ENCODE measurements at regions not wholly inside any gene's neighbourhood (a gene's known extent, or its start where the extent isn't known, plus 50 kb on each side); places are given as distances from the start of the nearest gene placed in this dataset.

GRCh38 chr2:220452561-220452960 is 825.1 kb downstream of the SLC4A3 start:
- Histone ChIP-seq H3K27me3 (no peaks in the 10 kb centered on the region), H3K4me3 (no peak overlapping the region), H3K4me1 (no peaks in the 10 kb centered on the region), H3K27ac (no peak overlapping the region), H3K9me3 (no peaks in the 10 kb centered on the region), H3K36me3 (no peaks in the 10 kb centered on the region)
- DNase-seq (ENCODE audit: low spot score in 2 of 2), result no peak
- no peak for TF ChIP-seq POLR2A (IDR thresholded peaks at IDR 0.05)
- intact Hi-C loops (cut with DNase I; ENCODE audit: low total_unique reads), result no loop called here

GRCh38 chr2:220455351-220455990 is 828.0 kb downstream of the SLC4A3 start:
- Histone ChIP-seq H3K27ac (no peak overlapping the region), H3K9me3 (no peaks in the 10 kb centered on the region), H3K4me3 (no peak overlapping the region), H3K4me1 (no peaks in the 10 kb centered on the region), H3K27me3 (no peaks in the 10 kb centered on the region), H3K36me3 (no peaks in the 10 kb centered on the region)
- intact Hi-C loops (cut with DNase I; ENCODE audit: low total_unique reads), result no loop called here
- TF ChIP-seq POLR2A (IDR thresholded peaks at IDR 0.05) (no peak), CTCF (IDR thresholded peaks at IDR 0.05) (no peak), POLR2AphosphoS5 (IDR thresholded peaks at IDR 0.05) (no peak)
- DNase-seq (ENCODE audit: low spot score in 2 of 2), result no peak

- H3K4me3 ChIP-seq, result no peak overlapping the region
- no peaks in the 10 kb centered on the region for H3K27me3 ChIP-seq
- no peaks in the 10 kb centered on the region for H3K4me1 ChIP-seq
- H3K27ac ChIP-seq, result no peak overlapping the region
- intact Hi-C loops (cut with DNase I; ENCODE audit: low total_unique reads), result no loop called here
- no peaks in the 10 kb centered on the region for H3K9me3 ChIP-seq
- TF ChIP-seq POLR2AphosphoS5 (IDR thresholded peaks at IDR 0.05), result no peak
- TF ChIP-seq POLR2A (IDR thresholded peaks at IDR 0.05), result no peak
- no peak for TF ChIP-seq CTCF (IDR thresholded peaks at IDR 0.05)
- no peaks in the 10 kb centered on the region for H3K36me3 ChIP-seq
- DNase-seq (ENCODE audit: low spot score in 2 of 2), result no peak
Measured at GRCh38 chr2:220458051-220458450, 830.6 kb downstream of the SLC4A3 start.

- no peak for DNase-seq (ENCODE audit: low spot score in 2 of 2)
- no peak overlapping the region for H3K4me3 ChIP-seq
- H3K9me3 ChIP-seq, result no peaks in the 10 kb centered on the region
- no peaks in the 10 kb centered on the region for H3K27me3 ChIP-seq
- no peaks in the 10 kb centered on the region for H3K36me3 ChIP-seq
- H3K4me1 ChIP-seq, result no peaks in the 10 kb centered on the region
- TF ChIP-seq CTCF (IDR thresholded peaks at IDR 0.05) (no peak), POLR2A (IDR thresholded peaks at IDR 0.05) (no peak), POLR2AphosphoS5 (IDR thresholded peaks at IDR 0.05) (no peak)
- H3K27ac ChIP-seq, result no peak overlapping the region
- intact Hi-C loops (cut with DNase I; ENCODE audit: low total_unique reads), result no loop called here
Measured at GRCh38 chr2:220460257-220460985, 833.0 kb downstream of the SLC4A3 start.

GRCh38 chr2:220463876-220464275 is 836.4 kb downstream of the SLC4A3 start:
- no peak overlapping the region for H3K4me3 ChIP-seq
- no peaks in the 10 kb centered on the region for H3K4me1 ChIP-seq
- TF ChIP-seq POLR2AphosphoS5 (IDR thresholded peaks at IDR 0.05), result no peak
- TF ChIP-seq CTCF (IDR thresholded peaks at IDR 0.05), result no peak
- TF ChIP-seq POLR2A (IDR thresholded peaks at IDR 0.05), result no peak
- no peak for DNase-seq (ENCODE audit: low spot score in 2 of 2)
- no peaks in the 10 kb centered on the region for H3K36me3 ChIP-seq
- no peaks in the 10 kb centered on the region for H3K27me3 ChIP-seq
- intact Hi-C loops (cut with DNase I; ENCODE audit: low total_unique reads), result no loop called here
- no peaks in the 10 kb centered on the region for H3K9me3 ChIP-seq
- H3K27ac ChIP-seq, result no peak overlapping the region

Measured in breast epithelium (tissue), 4 donors.